ENCODE measurements at regions not wholly inside any gene's neighbourhood (a gene's known extent, or its start where the extent isn't known, plus 50 kb on each side); places are given as distances from the start of the nearest gene placed in this dataset.

- Histone ChIP-seq H3K9me3 (no peaks in the 10 kb centered on the region), H3K27ac (no peak overlapping the region), H3K4me1 (no peaks in the 10 kb centered on the region), H3K4me3 (replicated peaks in 1 of 3) (no peak overlapping the region), H3K27me3 (no peaks in the 10 kb centered on the region), H3K36me3 (no peaks in the 10 kb centered on the region)
- TF ChIP-seq POLR2A (IDR thresholded peaks at IDR 0.05) (no peak), CTCF (IDR thresholded peaks at IDR 0.05) (no peak)
- intact Hi-C loops (cut with DNase I), result no loop called here
- no peak for DNase-seq
- 82 to 84% methylated on average over 2 of the region's 2 CpGs for WGBS, 2 donors
Measured at GRCh38 chr7:85528581-85528980, 341.7 kb upstream of the SEMA3D start.

GRCh38 chr7:85525676-85526075 is 338.8 kb upstream of the SEMA3D start:
- H3K36me3 ChIP-seq, result no peaks in the 10 kb centered on the region
- no peak overlapping the region for H3K27ac ChIP-seq
- intact Hi-C loops (cut with DNase I), result no loop called here
- no peaks in the 10 kb centered on the region for H3K9me3 ChIP-seq
- H3K4me3 ChIP-seq (replicated peaks in 1 of 3), result no peak overlapping the region
- DNase-seq, result no peak
- H3K27me3 ChIP-seq, result no peaks in the 10 kb centered on the region
- no peak for TF ChIP-seq POLR2A (IDR thresholded peaks at IDR 0.05)
- no peaks in the 10 kb centered on the region for H3K4me1 ChIP-seq

GRCh38 chr7:85522070-85522469 is 335.2 kb upstream of the SEMA3D start:
- Histone ChIP-seq H3K27ac (no peak overlapping the region), H3K9me3 (no peaks in the 10 kb centered on the region), H3K27me3 (no peaks in the 10 kb centered on the region), H3K36me3 (no peaks in the 10 kb centered on the region), H3K4me1 (no peaks in the 10 kb centered on the region), H3K4me3 (replicated peaks in 1 of 3) (no peak overlapping the region)
- WGBS, 2 donors, result 56 to 66% methylated on average over 4 of the region's 4 CpGs
- TF ChIP-seq POLR2A (IDR thresholded peaks at IDR 0.05), result no peak
- no peak for DNase-seq
- intact Hi-C loops (cut with DNase I), result no loop called here

- TF ChIP-seq POLR2A (IDR thresholded peaks at IDR 0.05), result no peak
- TF ChIP-seq CTCF (IDR thresholded peaks at IDR 0.05), result no peak
- intact Hi-C loops (cut with DNase I), result no loop called here
- Histone ChIP-seq H3K9me3 (no peaks in the 10 kb centered on the region), H3K4me1 (no peaks in the 10 kb centered on the region), H3K4me3 (replicated peaks in 1 of 3) (no peak overlapping the region), H3K27me3 (no peaks in the 10 kb centered on the region), H3K36me3 (no peaks in the 10 kb centered on the region), H3K27ac (no peak overlapping the region)
- WGBS, 2 donors, result 59 to 61% methylated on average over 3 of the region's 3 CpGs
- DNase-seq, result no peak
Measured at GRCh38 chr7:85521108-85521694, 334.3 kb upstream of the SEMA3D start.

GRCh38 chr7:85520175-85520574 is 333.3 kb upstream of the SEMA3D start:
- intact Hi-C loops (cut with DNase I), result no loop called here
- no peaks in the 10 kb centered on the region for H3K4me1 ChIP-seq
- TF ChIP-seq CTCF (IDR thresholded peaks at IDR 0.05) (no peak), POLR2A (IDR thresholded peaks at IDR 0.05) (no peak)
- no peak for DNase-seq
- no peaks in the 10 kb centered on the region for H3K9me3 ChIP-seq
- no peaks in the 10 kb centered on the region for H3K27me3 ChIP-seq
- H3K36me3 ChIP-seq, result no peaks in the 10 kb centered on the region
- H3K4me3 ChIP-seq (replicated peaks in 1 of 3), result no peak overlapping the region
- no peak overlapping the region for H3K27ac ChIP-seq

GRCh38 chr7:85516675-85517074 is 329.8 kb upstream of the SEMA3D start:
- DNase-seq, result no peak
- no peaks in the 10 kb centered on the region for H3K27me3 ChIP-seq
- no peaks in the 10 kb centered on the region for H3K9me3 ChIP-seq
- no peaks in the 10 kb centered on the region for H3K4me1 ChIP-seq
- H3K27ac ChIP-seq, result no peak overlapping the region
- TF ChIP-seq POLR2A (IDR thresholded peaks at IDR 0.05) (no peak), CTCF (IDR thresholded peaks at IDR 0.05) (no peak)
- no peak overlapping the region for H3K4me3 ChIP-seq (replicated peaks in 1 of 3)
- intact Hi-C loops (cut with DNase I), result no loop called here
- H3K36me3 ChIP-seq, result no peaks in the 10 kb centered on the region
- WGBS, 2 donors, result 82 to 94% methylated on average over 2 of the region's 2 CpGs
